ENCODE measurements at regions not wholly inside any gene's neighbourhood (a gene's known extent, or its start where the extent isn't known, plus 50 kb on each side); places are given as distances from the start of the nearest gene placed in this dataset.

DNA sequence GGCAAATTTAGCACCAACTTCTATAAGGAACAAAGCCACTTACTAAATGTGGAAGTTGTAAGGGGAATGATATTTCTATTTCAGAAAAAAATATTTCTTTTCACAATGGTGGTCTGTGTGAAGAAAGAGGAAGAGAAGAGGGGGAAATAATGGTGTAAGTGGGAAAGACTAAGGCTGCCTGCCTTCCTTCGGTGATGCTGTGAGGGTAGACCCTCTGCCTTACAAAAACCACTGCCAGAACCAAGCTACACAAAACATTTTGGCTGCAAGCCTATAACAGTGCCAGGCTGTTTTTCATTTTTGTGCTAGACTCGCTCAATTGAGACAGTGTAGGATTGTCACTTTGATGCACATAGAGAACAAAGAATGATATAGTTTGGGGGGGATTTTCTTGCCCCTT lies 286.6 kb downstream of the ZEB2 start:
- TF ChIP-seq, protein P1, sequence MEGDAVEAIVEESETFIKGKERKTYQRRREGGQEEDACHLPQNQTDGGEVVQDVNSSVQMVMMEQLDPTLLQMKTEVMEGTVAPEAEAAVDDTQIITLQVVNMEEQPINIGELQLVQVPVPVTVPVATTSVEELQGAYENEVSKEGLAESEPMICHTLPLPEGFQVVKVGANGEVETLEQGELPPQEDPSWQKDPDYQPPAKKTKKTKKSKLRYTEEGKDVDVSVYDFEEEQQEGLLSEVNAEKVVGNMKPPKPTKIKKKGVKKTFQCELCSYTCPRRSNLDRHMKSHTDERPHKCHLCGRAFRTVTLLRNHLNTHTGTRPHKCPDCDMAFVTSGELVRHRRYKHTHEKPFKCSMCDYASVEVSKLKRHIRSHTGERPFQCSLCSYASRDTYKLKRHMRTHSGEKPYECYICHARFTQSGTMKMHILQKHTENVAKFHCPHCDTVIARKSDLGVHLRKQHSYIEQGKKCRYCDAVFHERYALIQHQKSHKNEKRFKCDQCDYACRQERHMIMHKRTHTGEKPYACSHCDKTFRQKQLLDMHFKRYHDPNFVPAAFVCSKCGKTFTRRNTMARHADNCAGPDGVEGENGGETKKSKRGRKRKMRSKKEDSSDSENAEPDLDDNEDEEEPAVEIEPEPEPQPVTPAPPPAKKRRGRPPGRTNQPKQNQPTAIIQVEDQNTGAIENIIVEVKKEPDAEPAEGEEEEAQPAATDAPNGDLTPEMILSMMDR (IDR thresholded peaks at IDR 0.05; ENCODE audit: insufficient read depth, low read length, poor library complexity, severe bottlenecking) = no peak
- no peak for TF ChIP-seq EZH2phosphoT487 (conservative IDR thresholded peaks at IDR 0.05; ENCODE audit: low read length)

Measured in SU-DHL-6 (cell line).